Cardiac fibroblast (primary cell): ENCODE measurements at regions not wholly inside any gene's neighbourhood (a gene's known extent, or its start where the extent isn't known, plus 50 kb on each side); places are given as distances from the start of the nearest gene placed in this dataset.

ENCODE experiments used
- DNase-seq, 2 donors: peaks; one replicate each; pipeline versions ENCODE4 v3.0.0 to v3.0.0-alpha.2; 2010; ENCODE audit warnings: low read depth in 2 of 2
- H3K4me3 ChIP-seq, 2 donors: replicated peaks in 1 of 2; 1 replicate in 1 of 2; 2 replicates in 1 of 2; pipeline ENCODE4 v1.5.1; 2011; ENCODE audit warnings: low read depth in 2 of 2, low read length in 2 of 2, mild to moderate bottlenecking in 2 of 2, moderate library complexity in 1 of 2
- TF ChIP-seq, protein P1 (sequence below): IDR thresholded peaks from one replicate; pipeline ENCODE4 v1.5.1; 2011; ENCODE audit warnings: low read depth, mild to moderate bottlenecking, low read length, inconsistent platforms

DNA sequence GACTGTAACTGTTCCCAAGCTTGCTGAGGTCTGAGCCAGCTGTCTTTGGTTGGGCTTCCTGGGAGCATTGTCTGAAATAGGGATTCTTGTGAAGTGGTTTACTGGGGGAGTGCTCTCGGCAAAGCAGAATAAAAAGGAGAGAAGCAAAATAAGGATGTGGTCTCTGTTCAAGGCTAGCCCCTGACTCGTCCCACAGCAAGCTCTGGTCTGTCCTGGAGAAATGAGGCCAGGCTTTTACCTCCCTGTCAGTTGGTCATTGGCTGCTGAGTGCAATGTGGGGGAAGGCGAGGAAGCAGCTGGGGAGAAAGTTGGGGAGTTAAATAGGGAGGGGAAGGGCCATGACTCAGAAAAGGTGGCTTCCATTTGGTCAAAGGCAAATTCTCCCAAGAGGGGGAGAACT, 303.9 kb upstream of the DUSP10 start:
- TF ChIP-seq, protein P1, sequence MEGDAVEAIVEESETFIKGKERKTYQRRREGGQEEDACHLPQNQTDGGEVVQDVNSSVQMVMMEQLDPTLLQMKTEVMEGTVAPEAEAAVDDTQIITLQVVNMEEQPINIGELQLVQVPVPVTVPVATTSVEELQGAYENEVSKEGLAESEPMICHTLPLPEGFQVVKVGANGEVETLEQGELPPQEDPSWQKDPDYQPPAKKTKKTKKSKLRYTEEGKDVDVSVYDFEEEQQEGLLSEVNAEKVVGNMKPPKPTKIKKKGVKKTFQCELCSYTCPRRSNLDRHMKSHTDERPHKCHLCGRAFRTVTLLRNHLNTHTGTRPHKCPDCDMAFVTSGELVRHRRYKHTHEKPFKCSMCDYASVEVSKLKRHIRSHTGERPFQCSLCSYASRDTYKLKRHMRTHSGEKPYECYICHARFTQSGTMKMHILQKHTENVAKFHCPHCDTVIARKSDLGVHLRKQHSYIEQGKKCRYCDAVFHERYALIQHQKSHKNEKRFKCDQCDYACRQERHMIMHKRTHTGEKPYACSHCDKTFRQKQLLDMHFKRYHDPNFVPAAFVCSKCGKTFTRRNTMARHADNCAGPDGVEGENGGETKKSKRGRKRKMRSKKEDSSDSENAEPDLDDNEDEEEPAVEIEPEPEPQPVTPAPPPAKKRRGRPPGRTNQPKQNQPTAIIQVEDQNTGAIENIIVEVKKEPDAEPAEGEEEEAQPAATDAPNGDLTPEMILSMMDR = no peak
- H3K4me3 ChIP-seq = no peak overlapping the region
- no peak for DNase-seq

DNA sequence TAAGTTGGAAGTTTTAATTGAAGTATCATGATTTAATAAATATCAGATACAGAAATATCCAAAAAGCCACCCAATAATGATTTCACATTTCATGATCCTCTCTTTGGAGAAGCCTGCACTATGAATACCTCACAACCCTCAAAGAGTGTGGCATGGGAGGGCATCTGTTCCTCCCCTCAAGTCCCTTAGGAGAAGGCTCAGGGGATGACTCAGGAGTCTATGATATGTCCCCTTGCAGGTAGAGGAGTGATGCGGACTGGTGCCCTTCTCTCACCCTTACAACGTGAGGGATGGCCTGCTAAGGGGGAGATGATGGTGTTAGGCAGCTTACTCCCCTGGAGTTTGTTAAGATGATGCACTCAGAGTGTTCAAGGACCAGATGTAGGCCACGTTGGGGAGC, 303.3 kb upstream of the DUSP10 start:
- TF ChIP-seq, protein P1 = no peak
- no peak for DNase-seq

DNA sequence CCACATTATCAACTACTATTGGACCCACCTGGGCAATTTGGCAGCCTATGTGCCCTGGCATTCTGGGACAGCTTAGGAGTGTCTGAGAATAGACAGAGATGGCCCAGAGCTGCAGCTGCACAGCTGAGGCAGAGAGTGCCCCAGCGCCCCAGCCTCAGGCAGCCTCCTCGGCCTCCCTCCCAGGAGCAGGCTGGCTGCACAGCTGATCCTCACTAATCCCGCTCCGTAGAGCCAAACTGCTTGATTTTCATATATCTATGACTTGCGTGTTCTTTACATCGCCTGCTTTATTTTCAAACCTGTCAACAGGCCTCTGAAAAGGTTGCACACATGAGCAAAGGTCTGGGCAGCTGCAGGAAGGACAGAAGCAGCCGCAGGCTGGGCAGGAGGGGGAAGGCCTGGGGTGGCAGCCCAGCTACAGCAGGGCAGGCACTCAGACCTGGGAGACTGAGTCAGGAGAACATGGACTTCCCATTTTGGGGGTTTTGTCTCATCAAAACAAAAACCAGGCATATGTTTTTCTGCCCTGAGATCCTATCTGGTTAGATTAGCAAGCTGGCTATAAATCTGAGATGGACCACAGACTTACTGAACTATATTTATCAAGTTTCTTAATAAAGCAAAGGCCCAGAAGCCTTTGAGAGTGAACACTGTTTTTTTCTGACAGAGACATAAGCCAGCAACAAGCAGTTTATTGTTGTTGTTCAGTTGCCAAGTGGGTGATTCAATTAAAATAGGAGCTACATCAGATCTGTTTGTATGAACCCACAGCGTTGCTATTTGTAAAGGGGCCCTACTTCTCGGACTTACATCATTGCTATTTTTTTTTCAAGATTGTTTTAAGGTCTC, 301.8 kb upstream of the DUSP10 start:
- no peak overlapping the region for H3K4me3 ChIP-seq
- DNase-seq = peak; percentile 97 to 98
- TF ChIP-seq, protein P1 = no peak

More for the DNA sequence above, 303.3 kb upstream of the DUSP10 start:
- no peak overlapping the region for H3K4me3 ChIP-seq

DNA sequence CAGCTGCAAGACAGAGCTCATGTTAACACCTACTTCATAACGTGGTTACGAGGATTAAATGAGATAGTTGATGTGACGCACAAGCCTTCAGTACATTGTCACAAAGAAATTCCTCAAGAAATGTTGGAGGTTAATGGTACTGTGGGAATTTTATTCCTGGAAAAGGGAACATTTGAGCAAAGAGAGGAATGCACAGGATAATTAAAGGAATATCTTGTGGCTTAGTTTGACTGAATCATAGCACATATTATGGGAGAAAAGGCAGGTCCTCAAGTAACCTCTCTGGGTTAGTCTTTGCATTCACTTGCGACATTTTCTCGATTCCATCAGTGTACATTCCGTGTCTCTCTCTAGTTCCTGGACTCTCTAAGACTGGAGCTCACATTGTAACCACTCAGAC, 300.2 kb upstream of the DUSP10 start:
- DNase-seq = peak in 1 of 2 donors; percentile 40
- TF ChIP-seq, protein P1 = no peak
- H3K4me3 ChIP-seq = no peak overlapping the region

DNA sequence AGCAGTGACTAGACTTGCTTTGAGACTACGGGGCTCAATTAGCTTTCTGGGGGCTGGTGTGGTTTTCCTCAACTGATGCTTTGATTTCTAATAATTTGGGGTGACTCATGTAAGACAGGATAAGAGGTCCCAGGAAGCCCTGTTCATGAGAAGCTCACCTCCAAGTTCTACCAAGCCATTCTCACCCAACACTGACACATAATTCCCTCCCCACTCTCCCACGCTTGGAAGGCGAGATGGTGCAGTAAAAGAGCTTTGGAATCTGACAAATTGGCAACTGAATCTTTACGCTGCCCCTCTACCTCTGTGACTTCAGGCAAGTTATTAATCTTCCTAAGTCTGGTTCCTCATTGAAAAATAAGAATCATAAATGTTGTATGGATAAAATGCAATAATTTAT, 299.1 kb upstream of the DUSP10 start:
- TF ChIP-seq, protein P1 = no peak
- DNase-seq = no peak
- H3K4me3 ChIP-seq = no peak overlapping the region

DNA sequence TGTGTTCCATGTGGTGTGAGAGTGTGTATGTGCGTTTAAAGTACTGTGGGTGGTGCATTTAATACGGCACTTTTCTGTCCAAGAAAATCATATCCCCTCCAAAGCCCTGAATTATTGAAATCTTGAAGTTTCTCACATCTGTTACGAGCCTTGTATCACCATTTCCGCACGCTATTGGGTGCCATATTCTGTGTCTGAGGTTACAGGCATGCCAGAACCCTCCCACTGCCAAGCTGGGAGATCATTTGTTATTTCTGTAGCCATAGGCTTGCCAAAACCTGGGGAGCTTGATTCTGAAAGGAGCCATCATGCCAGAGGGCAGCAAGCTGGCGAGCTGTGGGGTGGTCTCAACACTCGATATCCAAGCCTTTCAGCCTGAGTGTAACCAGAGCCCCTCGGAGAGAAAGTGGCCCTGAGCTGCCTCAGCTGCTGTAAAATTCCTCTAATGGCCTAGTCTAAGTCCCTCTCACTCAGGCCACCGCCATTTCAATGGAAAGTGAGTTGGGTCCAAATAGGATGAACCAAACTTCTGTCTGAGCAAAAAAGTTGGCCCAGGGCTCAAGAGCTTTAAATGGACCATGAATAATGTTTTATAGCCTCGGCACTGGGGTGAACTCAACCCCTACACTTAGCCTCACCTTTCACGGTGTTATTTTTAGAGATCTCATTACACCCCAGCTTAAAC, 298.4 kb upstream of the DUSP10 start:
- TF ChIP-seq, protein P1 = no peak
- no peak overlapping the region for H3K4me3 ChIP-seq
- no peak for DNase-seq
